Breast epithelium (tissue), 3 donors: ENCODE measurements at regions not wholly inside any gene's neighbourhood (a gene's known extent, or its start where the extent isn't known, plus 50 kb on each side); places are given as distances from the start of the nearest gene placed in this dataset.

Experiments used
- POLR2A ChIP-seq: fragments of 450-650 bp; IDR thresholded peaks from one replicate; pipeline ENCODE4 v1.6.1; 2016; ENCODE audit warnings: antibody characterized with exemption, mild to moderate bottlenecking, moderate library complexity
- TF ChIP-seq, protein P1 (sequence below), 3 donors: fragments of 450-650 bp; IDR thresholded peaks; one replicate each; pipeline ENCODE4 v1.5.1; 2016 to 2017; ENCODE audit warnings: antibody characterized with exemption in 3 of 3, mild to moderate bottlenecking in 3 of 3, moderate library complexity in 3 of 3

DNA sequence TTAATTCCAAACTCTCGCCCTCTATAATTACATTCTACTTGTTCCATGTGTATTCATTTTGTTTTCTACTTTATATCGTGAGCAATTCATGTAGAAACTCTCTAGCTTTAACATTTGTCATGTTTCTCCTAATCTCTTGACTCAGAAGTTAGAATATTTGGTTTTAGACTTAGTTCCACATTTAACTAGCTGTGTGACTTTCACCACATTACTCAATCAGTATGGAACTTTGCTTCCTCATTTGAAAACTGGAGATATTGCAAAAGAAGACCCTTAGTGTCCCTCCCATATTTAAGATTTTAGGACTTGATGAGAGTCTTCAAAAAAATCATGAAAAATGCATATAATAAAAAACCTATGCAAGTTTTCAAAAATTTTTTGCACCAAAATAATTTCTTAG lies 447.5 kb downstream of the GXYLT1 start:
- no peak for TF ChIP-seq POLR2A
- TF ChIP-seq, protein P1, sequence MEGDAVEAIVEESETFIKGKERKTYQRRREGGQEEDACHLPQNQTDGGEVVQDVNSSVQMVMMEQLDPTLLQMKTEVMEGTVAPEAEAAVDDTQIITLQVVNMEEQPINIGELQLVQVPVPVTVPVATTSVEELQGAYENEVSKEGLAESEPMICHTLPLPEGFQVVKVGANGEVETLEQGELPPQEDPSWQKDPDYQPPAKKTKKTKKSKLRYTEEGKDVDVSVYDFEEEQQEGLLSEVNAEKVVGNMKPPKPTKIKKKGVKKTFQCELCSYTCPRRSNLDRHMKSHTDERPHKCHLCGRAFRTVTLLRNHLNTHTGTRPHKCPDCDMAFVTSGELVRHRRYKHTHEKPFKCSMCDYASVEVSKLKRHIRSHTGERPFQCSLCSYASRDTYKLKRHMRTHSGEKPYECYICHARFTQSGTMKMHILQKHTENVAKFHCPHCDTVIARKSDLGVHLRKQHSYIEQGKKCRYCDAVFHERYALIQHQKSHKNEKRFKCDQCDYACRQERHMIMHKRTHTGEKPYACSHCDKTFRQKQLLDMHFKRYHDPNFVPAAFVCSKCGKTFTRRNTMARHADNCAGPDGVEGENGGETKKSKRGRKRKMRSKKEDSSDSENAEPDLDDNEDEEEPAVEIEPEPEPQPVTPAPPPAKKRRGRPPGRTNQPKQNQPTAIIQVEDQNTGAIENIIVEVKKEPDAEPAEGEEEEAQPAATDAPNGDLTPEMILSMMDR (IDR thresholded peaks at IDR 0.05): no peak
